SU-DHL-6 (cell line): ENCODE measurements at regions not wholly inside any gene's neighbourhood (a gene's known extent, or its start where the extent isn't known, plus 50 kb on each side); places are given as distances from the start of the nearest gene placed in this dataset.
"Not testable (repeated sequence)": the region's sequence is repeated elsewhere in the genome, so short reads cannot be mapped to it uniquely, and the experiment has no call there.

Source experiments
- H2AFZ ChIP-seq: fragments of 200-600 bp; sonication (generic); 2 replicates; pipeline ENCODE4 v1.6.1; 2014; ENCODE audit warnings: low read depth, mild to moderate bottlenecking, moderate library complexity, mixed read lengths, antibody characterized with exemption, low read length; ENCODE audit not compliant: severe bottlenecking
- H3F3A ChIP-seq: fragments of 200-600 bp; shearing (Covaris generic); 2 replicates; pipeline ENCODE4 v1.6.0; 2016; ENCODE audit warnings: antibody characterized with exemption, mild to moderate bottlenecking; ENCODE audit not compliant: insufficient read depth
- H3K27ac ChIP-seq: fragments of 200-600 bp; sonication (generic); 2 replicates; pipeline ENCODE4 v1.5.1; 2016; ENCODE audit warnings: low read depth, mild to moderate bottlenecking, low read length, moderate library complexity, mixed read lengths
- H3K27me3 ChIP-seq: fragments of 200-600 bp; sonication (generic), shearing (Covaris generic); 2 replicates; pipeline ENCODE4 v1.6.0; 2014; ENCODE audit warnings: mild to moderate bottlenecking, low read length
- H3K36me3 ChIP-seq: fragments of 200-600 bp; sonication (generic); 2 replicates; pipeline ENCODE4 v1.6.1; 2014; ENCODE audit warnings: mild to moderate bottlenecking, low read length, mixed read lengths
- H3K4me2 ChIP-seq: fragments of 300-600, 200-600 bp; shearing (Covaris generic), sonication (generic); 2 replicates; pipeline ENCODE4 v1.6.0; 2014; ENCODE audit warnings: low read length, low read depth, mild to moderate bottlenecking; ENCODE audit not compliant: poor library complexity, severe bottlenecking
- H3K4me3 ChIP-seq: fragments of 200-600 bp; sonication (generic); 2 replicates; pipeline ENCODE4 v1.5.1; 2014; ENCODE audit warnings: antibody characterized with exemption, low read length, mild to moderate bottlenecking, mixed read lengths; ENCODE audit not compliant: insufficient read depth, poor library complexity, severe bottlenecking
- H3K79me2 ChIP-seq: fragments of 200-600 bp; sonication (generic); 2 replicates; pipeline ENCODE4 v1.6.1; 2014; ENCODE audit warnings: mild to moderate bottlenecking, low read length, moderate library complexity; ENCODE audit not compliant: insufficient read depth
- H3K9ac ChIP-seq: fragments of 200-600 bp; sonication (generic); 2 replicates; pipeline ENCODE4 v1.7.0; 2014; ENCODE audit warnings: mild to moderate bottlenecking, low read length
- H3K9me2 ChIP-seq: fragments of 200-600 bp; sonication (generic); replicated peaks from 2 replicates; pipeline ENCODE4 v1.6.1; 2014; ENCODE audit warnings: low read length; ENCODE audit not compliant: insufficient read depth
- H3K9me3 ChIP-seq: fragments of 200-600 bp; sonication (generic); 2 replicates; pipeline ENCODE4 v1.6.1; 2014; ENCODE audit warnings: low read length, mixed read lengths; ENCODE audit not compliant: insufficient read depth
- H4K20me1 ChIP-seq: fragments of 200-600 bp; sonication (generic); 2 replicates; pipeline ENCODE4 v1.6.1; 2014; ENCODE audit warnings: low read depth, mild to moderate bottlenecking, antibody characterized with exemption, low read length, moderate library complexity, mixed read lengths
- CTCF ChIP-seq: fragments of 200-600 bp; sonication (generic); IDR thresholded peaks from one replicate; pipeline ENCODE4 v1.5.1; 2017; ENCODE audit warnings: antibody characterized with exemption, mild to moderate bottlenecking, low read length, moderate library complexity; ENCODE audit not compliant: insufficient read depth, poor library complexity, severe bottlenecking
- EZH2phosphoT487 ChIP-seq: fragments of 200-600 bp; sonication (generic), shearing (Covaris generic); conservative IDR thresholded peaks from 2 replicates; pipeline ENCODE4 v1.6.1; 2018; ENCODE audit warnings: mild to moderate bottlenecking, antibody characterized with exemption, low read length, moderate library complexity, mixed read lengths

- Histone ChIP-seq H3K4me3 (no peak overlapping the region), H4K20me1 (no peaks in the 10 kb centered on the region), H3F3A (no peaks in the 10 kb centered on the region), H3K79me2 (no peaks in the 10 kb centered on the region), H3K9me2 (no peaks in the 10 kb centered on the region), H3K9me3 (peaks cover 8% of the 10 kb centered on the region; the same call in 1 of the 2 replicates), H3K9ac (no peak overlapping the region), H3K36me3 (no peaks in the 10 kb centered on the region), H3K27ac (no peak overlapping the region), H3K27me3 (no peaks in the 10 kb centered on the region), H2AFZ (no peak overlapping the region), H3K4me2 (no peak overlapping the region)
- TF ChIP-seq EZH2phosphoT487 (no peak), CTCF (no peak)
These were observed 246.4 kb upstream of the HDAC4 start for GRCh38 chr2:239647052-239647819.

GRCh38 chr2:239646184-239646583, 245.4 kb upstream of the HDAC4 start:
- H4K20me1 ChIP-seq, result no peaks in the 10 kb centered on the region
- H3F3A ChIP-seq, result no peaks in the 10 kb centered on the region
- no peaks in the 10 kb centered on the region for H3K9me2 ChIP-seq
- H2AFZ ChIP-seq, result no peak overlapping the region
- no peak overlapping the region for H3K4me2 ChIP-seq
- H3K27me3 ChIP-seq, result no peaks in the 10 kb centered on the region
- peaks cover 8% of the 10 kb centered on the region; the same call in 1 of the 2 replicates for H3K9me3 ChIP-seq
- no peak overlapping the region for H3K27ac ChIP-seq
- no peak overlapping the region for H3K4me3 ChIP-seq
- H3K79me2 ChIP-seq, result no peaks in the 10 kb centered on the region
- H3K36me3 ChIP-seq, result no peaks in the 10 kb centered on the region
- TF ChIP-seq EZH2phosphoT487, result no peak
- no peak for TF ChIP-seq CTCF
- H3K9ac ChIP-seq, result no peak overlapping the region

- H3K79me2 ChIP-seq, H3K27me3 ChIP-seq, H3K36me3 ChIP-seq, H3K4me3 ChIP-seq, H4K20me1 ChIP-seq, H3K9me2 ChIP-seq, H3K27ac ChIP-seq, H3K9ac ChIP-seq, H3F3A ChIP-seq, H3K9me3 ChIP-seq, H3K4me2 ChIP-seq, H2AFZ ChIP-seq: not testable (repeated sequence)
These were observed 243.8 kb upstream of the HDAC4 start for GRCh38 chr2:239644594-239644993.

- H4K20me1 ChIP-seq, result no peaks in the 10 kb centered on the region
- no peaks in the 10 kb centered on the region for H3K27me3 ChIP-seq
- H3K36me3 ChIP-seq, result no peaks in the 10 kb centered on the region
- no peak overlapping the region for H3K4me3 ChIP-seq
- TF ChIP-seq CTCF, result no peak
- no peak for TF ChIP-seq EZH2phosphoT487
- peaks cover 8% of the 10 kb centered on the region; the same call in 1 of the 2 replicates for H3K9me3 ChIP-seq
- no peaks in the 10 kb centered on the region for H3K9me2 ChIP-seq
- H3F3A ChIP-seq, result no peaks in the 10 kb centered on the region
- H3K4me2 ChIP-seq, result no peak overlapping the region
- no peak overlapping the region for H3K27ac ChIP-seq
- H3K9ac ChIP-seq, result no peak overlapping the region
- no peaks in the 10 kb centered on the region for H3K79me2 ChIP-seq
- no peak overlapping the region for H2AFZ ChIP-seq
These were observed 243.2 kb upstream of the HDAC4 start for GRCh38 chr2:239644011-239644410.
